Astrocyte of the cerebellum (primary cell): ENCODE measurements at regions not wholly inside any gene's neighbourhood (a gene's known extent, or its start where the extent isn't known, plus 50 kb on each side); places are given as distances from the start of the nearest gene placed in this dataset.

Experiments used
- DNase-seq: peaks from one replicate; pipeline ENCODE4 v3.0.0-alpha.2; 2011; ENCODE audit warnings: low read depth
- H3K4me3 ChIP-seq: 2 replicates; pipeline ENCODE4 v1.5.1; 2011; ENCODE audit warnings: mild to moderate bottlenecking, low read depth, low read length, moderate library complexity
- CTCF ChIP-seq: IDR thresholded peaks from 2 replicates; pipeline ENCODE4 v1.5.1; 2012; ENCODE audit warnings: low read length, low read depth, moderate library complexity, mild to moderate bottlenecking; ENCODE audit errors: missing control alignments
- in situ Hi-C: cut with HindIII; loops from 2 replicates; pipeline ENCODE4 v1.10.0; 2017; ENCODE audit warnings: low sequenced_read_pairs

DNA sequence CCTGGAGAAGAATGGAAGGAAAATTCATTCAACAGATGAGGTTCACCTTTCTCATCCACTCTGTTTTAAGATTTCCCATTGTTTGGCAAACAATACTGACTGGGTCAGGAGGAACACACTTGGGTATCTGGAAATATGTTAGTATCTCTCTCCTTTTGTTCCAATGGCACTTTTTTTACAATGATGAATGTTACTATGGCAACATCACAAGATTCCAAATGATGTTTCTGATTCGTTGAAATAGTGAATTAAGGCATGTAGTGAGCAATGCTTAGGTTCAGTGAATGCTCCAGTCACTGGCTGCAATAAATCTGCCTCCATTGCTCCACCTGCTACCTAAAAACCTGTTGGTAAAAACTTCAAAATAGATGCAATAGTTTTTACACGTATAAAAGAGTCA is 392.8 kb downstream of the DNAH5 start:
- TF ChIP-seq CTCF: no peak
- in situ Hi-C loops: no loop called here
- H3K4me3 ChIP-seq: no peak overlapping the region
- no peak for DNase-seq

DNA sequence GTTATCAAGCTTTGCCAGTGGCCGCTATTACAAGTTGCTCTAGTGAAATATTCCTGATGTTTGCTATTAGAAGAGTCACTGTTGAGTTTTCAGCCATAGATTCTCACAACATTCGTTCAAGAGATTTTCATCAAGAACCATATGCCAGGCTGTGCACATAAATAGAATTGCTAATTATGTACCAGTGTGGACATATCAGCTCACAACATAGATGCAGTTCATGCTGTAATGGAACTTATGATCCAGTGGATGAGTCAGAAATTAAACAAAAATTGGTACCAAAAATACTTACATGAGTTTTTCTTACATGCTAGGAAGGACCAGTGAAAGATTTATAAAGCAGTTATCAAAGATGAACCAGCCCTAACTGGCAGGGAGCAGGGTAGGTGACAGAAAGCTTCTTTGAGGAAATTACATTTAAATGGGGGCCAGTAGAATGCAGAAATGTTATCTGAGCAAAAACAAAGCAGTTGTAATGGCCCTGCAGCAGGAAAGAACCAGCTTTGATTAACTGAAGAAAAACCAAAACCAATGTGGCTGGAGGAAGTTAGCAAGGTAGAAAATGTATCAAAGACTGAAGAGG is 404.2 kb downstream of the DNAH5 start:
- TF ChIP-seq CTCF: no peak
- DNase-seq: no peak
- no peak overlapping the region for H3K4me3 ChIP-seq
- in situ Hi-C loops: no loop called here

GRCh38 chr5:13536933-13537332 is 407.6 kb downstream of the DNAH5 start:
- no peak for DNase-seq
- no peak overlapping the region for H3K4me3 ChIP-seq
- no peak for TF ChIP-seq CTCF
- in situ Hi-C loops: no loop called here

GRCh38 chr5:13533833-13534232 is 410.7 kb downstream of the DNAH5 start:
- in situ Hi-C loops: no loop called here
- no peak overlapping the region for H3K4me3 ChIP-seq
- TF ChIP-seq CTCF: no peak
- no peak for DNase-seq

DNA sequence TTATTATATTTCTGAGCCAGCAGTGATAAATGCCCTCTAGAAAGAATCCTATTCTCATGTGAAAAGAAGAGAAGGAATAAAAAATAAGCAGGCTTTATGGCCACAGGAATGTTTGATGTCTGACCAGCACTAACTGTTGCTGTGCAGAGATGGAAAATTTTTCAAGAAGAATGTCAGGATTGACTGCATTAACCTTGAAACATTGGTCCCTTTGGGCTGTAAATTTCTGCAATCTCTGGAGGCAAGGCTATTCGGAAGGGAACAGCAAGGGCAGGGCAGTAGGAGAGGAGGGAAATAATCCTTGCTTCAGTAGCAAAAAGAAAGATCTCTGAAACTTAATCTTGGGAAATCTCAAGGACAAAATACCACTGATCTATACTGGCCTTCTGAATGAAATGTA is 415.2 kb downstream of the DNAH5 start:
- H3K4me3 ChIP-seq: no peak overlapping the region
- DNase-seq: no peak
- in situ Hi-C loops: no loop called here
- no peak for TF ChIP-seq CTCF

DNA sequence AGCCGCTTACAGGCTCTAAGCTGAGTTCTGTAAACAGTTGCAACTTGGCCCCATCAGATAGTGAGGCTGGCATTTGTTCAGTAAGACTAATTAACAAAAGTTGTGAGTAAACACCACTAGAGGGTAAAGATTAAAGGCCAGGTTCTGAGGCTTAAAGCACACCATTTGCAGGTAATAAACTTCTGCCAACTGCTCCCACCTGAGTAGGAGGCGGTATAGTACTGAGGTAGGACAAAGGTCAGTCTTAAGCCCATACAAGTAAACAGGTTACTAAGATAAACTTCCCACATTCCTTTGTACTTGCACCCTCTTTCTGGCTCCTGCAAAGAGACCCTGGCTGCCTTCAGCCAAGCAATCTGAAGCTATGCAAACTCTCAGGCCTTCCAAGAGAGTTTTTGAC is 419.6 kb downstream of the DNAH5 start:
- DNase-seq: no peak
- in situ Hi-C loops: no loop called here
- H3K4me3 ChIP-seq: no peak overlapping the region
- TF ChIP-seq CTCF: no peak

DNA sequence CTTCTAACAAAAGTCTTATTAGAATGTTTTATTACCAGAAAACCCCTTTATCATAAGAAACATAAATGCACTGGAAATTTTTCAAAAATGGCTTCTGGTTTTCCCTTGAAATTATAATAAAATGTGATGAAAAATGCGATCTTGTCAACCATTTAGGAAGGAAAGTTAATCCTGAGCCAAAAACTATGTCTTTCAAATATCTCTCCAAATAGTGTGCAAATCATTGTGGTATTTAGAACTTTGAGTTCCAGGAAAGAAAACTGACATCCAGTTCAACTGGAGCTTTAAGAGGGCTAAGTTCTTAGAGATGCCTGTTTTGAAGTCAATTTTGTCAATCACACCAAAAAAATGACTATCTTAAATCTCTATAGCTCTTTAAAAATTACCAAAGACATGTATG is 425.4 kb downstream of the DNAH5 start:
- no peak overlapping the region for H3K4me3 ChIP-seq
- no peak for DNase-seq
- TF ChIP-seq CTCF: no peak
- in situ Hi-C loops: no loop called here
